Endothelial cell (in vitro differentiated cells): ENCODE measurements at regions not wholly inside any gene's neighbourhood (a gene's known extent, or its start where the extent isn't known, plus 50 kb on each side); places are given as distances from the start of the nearest gene placed in this dataset.

Experiments used
- DNase-seq: peaks from one replicate; pipeline ENCODE4 v3.0.0; 2021; ENCODE audit warnings: low spot score
- H3K27ac Mint-ChIP-seq: one replicate; pipeline ENCODE4 v1.8.0; 2021; ENCODE audit warnings: mixed read lengths, inconsistent platforms; ENCODE audit not compliant: unreplicated experiment
- H3K27me3 Mint-ChIP-seq: one replicate; pipeline ENCODE4 v1.8.0; 2021; ENCODE audit warnings: mild to moderate bottlenecking, moderate library complexity, mixed read lengths, inconsistent platforms; ENCODE audit not compliant: unreplicated experiment
- H3K36me3 Mint-ChIP-seq: one replicate; pipeline ENCODE4 v1.8.0; 2021; ENCODE audit warnings: mild to moderate bottlenecking, low read depth, mixed read lengths, inconsistent platforms; ENCODE audit not compliant: unreplicated experiment
- H3K4me1 Mint-ChIP-seq: one replicate; pipeline ENCODE4 v1.8.0; 2021; ENCODE audit warnings: mild to moderate bottlenecking, mixed read lengths, inconsistent platforms; ENCODE audit not compliant: unreplicated experiment
- H3K4me3 Mint-ChIP-seq: one replicate; pipeline ENCODE4 v1.8.0; 2021; ENCODE audit warnings: mild to moderate bottlenecking, mixed read lengths, inconsistent platforms; ENCODE audit not compliant: unreplicated experiment
- H3K9me3 Mint-ChIP-seq: one replicate; pipeline ENCODE4 v1.8.0; 2021; ENCODE audit warnings: mixed read lengths, inconsistent platforms; ENCODE audit not compliant: unreplicated experiment
- TF ChIP-seq, protein P1 (sequence below): fragments of 200-600 bp; sonication (generic); IDR thresholded peaks from one replicate; pipeline ENCODE4 v1.5.0; 2021; ENCODE audit warnings: antibody characterized with exemption; ENCODE audit not compliant: unreplicated experiment

DNA sequence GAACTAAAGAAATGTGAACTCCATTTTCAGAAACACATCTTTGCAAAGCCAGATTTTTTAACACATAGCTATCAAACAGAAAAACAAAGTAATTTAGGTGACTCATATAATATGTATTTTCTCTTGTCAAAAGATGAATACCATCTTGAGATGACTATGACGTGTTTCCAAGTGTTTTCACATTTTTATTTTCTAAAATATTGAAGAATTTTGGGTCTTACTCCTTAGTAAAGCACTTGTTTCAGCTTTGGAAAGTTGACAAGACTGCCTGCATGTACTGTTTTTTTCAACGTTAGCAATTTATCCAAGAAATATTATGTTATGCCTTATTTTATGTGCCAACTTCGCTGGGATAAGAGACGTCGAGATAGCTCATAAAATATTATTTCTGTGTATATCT is 733.9 kb upstream of the EPHA5 start:
- Mint-ChIP-seq H3K27me3 (no peaks in the 10 kb centered on the region), H3K9me3 (no peaks in the 10 kb centered on the region), H3K36me3 (no peaks in the 10 kb centered on the region), H3K4me1 (no peaks in the 10 kb centered on the region), H3K27ac (no peak overlapping the region), H3K4me3 (no peak overlapping the region)
- no peak for DNase-seq
- TF ChIP-seq, protein P1, sequence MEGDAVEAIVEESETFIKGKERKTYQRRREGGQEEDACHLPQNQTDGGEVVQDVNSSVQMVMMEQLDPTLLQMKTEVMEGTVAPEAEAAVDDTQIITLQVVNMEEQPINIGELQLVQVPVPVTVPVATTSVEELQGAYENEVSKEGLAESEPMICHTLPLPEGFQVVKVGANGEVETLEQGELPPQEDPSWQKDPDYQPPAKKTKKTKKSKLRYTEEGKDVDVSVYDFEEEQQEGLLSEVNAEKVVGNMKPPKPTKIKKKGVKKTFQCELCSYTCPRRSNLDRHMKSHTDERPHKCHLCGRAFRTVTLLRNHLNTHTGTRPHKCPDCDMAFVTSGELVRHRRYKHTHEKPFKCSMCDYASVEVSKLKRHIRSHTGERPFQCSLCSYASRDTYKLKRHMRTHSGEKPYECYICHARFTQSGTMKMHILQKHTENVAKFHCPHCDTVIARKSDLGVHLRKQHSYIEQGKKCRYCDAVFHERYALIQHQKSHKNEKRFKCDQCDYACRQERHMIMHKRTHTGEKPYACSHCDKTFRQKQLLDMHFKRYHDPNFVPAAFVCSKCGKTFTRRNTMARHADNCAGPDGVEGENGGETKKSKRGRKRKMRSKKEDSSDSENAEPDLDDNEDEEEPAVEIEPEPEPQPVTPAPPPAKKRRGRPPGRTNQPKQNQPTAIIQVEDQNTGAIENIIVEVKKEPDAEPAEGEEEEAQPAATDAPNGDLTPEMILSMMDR, result no peak

- TF ChIP-seq, protein P1, result no peak
- DNase-seq, result no peak
- H3K36me3 Mint-ChIP-seq, result no peaks in the 10 kb centered on the region
- no peaks in the 10 kb centered on the region for H3K9me3 Mint-ChIP-seq
- H3K4me3 Mint-ChIP-seq, result no peak overlapping the region
- H3K27me3 Mint-ChIP-seq, result no peaks in the 10 kb centered on the region
- no peak overlapping the region for H3K27ac Mint-ChIP-seq
- H3K4me1 Mint-ChIP-seq, result no peaks in the 10 kb centered on the region
Observed at GRCh38 chr4:66376921-66377320, 706.6 kb upstream of the EPHA5 start.

DNA sequence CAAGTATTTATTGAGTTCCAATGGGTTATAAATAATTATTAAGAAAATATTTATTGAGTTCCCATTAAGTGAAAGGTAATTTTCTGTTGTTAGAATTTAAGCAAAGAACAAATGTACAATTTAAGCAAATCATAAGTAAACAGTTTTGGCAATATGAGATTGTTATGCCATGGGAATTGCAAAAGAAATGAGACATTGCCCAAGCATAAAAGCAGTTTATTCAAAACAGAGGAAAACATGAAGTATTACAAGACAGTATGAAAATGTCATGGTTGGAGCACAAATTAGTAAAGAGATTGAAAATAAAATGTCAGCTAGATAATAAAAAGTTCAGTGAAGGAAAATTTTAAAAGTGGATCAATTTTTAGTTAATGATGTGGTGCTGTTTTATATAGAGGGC is 706.1 kb upstream of the EPHA5 start:
- no peak for DNase-seq
- Mint-ChIP-seq H3K4me3 (no peak overlapping the region), H3K27me3 (no peaks in the 10 kb centered on the region), H3K36me3 (no peaks in the 10 kb centered on the region), H3K4me1 (no peaks in the 10 kb centered on the region), H3K9me3 (no peaks in the 10 kb centered on the region), H3K27ac (no peak overlapping the region)
- TF ChIP-seq, protein P1, result no peak

GRCh38 chr4:66373268-66373667 is 703.0 kb upstream of the EPHA5 start:
- H3K4me1 Mint-ChIP-seq, result no peaks in the 10 kb centered on the region
- H3K27me3 Mint-ChIP-seq, result no peaks in the 10 kb centered on the region
- no peak overlapping the region for H3K4me3 Mint-ChIP-seq
- no peak overlapping the region for H3K27ac Mint-ChIP-seq
- no peaks in the 10 kb centered on the region for H3K9me3 Mint-ChIP-seq
- no peak for DNase-seq
- no peaks in the 10 kb centered on the region for H3K36me3 Mint-ChIP-seq
- TF ChIP-seq, protein P1, result no peak

DNA sequence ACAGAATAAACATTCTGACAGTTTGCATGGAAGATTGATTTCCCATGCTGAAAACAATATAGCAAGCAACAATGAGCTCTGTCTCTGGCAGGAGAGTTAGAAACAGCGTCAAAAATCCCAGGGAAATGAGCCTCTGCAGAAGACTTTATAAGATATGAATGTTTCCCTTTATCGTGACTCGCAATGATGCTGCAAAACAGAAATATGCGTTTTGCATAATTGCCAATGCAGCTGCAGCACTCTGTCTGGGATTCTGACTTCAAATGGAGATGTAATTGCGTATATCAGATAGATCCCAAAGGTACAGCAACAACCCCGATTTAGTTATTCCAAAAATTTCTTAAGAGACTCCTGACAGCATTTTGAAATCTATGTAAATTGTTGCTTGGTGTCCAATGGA is 702.4 kb upstream of the EPHA5 start:
- no peak overlapping the region for H3K4me3 Mint-ChIP-seq
- H3K27me3 Mint-ChIP-seq, result no peaks in the 10 kb centered on the region
- no peaks in the 10 kb centered on the region for H3K9me3 Mint-ChIP-seq
- no peaks in the 10 kb centered on the region for H3K4me1 Mint-ChIP-seq
- TF ChIP-seq, protein P1, result no peak
- no peak overlapping the region for H3K27ac Mint-ChIP-seq
- H3K36me3 Mint-ChIP-seq, result no peaks in the 10 kb centered on the region
- no peak for DNase-seq
